NCI-H2227 (cell line): ENCODE measurements at regions not wholly inside any gene's neighbourhood (a gene's known extent, or its start where the extent isn't known, plus 50 kb on each side); places are given as distances from the start of the nearest gene placed in this dataset.
"Not testable (repeated sequence)": the region's sequence is repeated elsewhere in the genome, so short reads cannot be mapped to it uniquely, and the experiment has no call there.

Experiments
- DNase-seq: peaks from one replicate; lab custom pipeline; 2025; ENCODE audit not compliant: unreplicated experiment; lab: John Stamatoyannopoulos, UW

DNA sequence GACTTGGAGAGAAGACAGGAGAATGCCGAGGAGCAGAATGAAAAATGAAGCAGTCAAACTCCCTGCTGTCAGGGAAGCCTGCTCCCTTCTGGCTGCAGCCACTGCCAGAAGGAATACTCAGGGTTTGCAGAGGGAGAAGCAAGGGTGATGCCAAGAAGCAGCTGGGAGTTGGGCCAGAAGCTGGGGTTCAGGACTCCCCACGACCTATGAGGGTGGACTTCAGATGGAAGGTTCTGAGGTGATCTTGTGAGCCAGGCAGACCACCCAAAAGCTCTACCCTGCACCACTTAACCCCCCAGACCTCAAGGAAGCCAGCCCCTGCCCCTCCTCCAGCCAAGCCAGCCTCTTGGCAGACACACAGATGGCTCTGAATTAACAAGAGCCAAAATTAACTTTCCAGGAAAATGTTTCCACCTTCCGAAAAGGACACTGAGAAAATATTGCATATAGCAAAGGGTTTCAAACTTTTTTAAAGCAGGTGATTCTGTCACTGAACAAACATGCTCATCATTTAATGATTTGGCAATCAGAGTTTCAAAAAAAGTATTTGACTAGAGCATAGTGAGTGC, 126.0 kb upstream of the ERCC4 start:
- no peak for DNase-seq

DNA sequence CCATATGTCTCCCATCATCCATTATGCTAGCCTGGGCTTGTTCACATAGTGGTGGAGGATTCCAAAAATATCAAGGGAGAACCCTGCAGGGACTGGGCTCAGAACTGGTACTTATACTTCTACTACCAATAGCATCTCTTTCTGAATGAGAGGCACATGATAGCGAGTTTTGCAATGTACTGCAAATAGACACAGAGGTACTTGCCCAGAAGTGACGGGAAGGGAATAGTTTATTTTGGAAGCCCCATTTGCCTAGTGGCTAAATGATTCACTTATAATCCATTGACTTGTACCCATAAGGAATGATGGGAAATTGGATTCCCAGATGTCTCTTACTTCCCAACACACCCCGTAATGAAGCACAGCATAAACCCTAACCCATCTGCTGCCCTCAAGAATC, 124.8 kb upstream of the ERCC4 start:
- DNase-seq, result no peak

DNA sequence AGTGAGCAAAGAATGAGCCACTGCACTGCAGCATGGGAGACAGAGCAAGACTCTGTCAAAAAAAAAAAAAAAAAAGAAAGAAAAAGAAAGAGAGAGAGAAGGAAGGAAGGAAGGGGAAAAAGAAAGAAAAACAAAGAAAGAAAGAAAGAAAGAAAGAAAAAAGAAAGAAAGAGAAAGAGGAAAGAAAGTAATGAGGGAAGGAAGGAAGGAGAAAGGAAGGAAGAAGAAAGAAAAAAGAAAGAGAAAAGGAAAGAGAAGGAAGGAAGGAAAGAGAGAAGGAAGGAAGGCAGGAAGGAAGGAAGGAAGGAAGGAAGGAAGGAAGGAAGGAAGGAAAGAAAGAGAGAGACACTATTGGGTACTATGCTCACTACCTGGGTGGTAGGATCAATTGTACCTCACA, 122.2 kb upstream of the ERCC4 start:
- no peak for DNase-seq

DNA sequence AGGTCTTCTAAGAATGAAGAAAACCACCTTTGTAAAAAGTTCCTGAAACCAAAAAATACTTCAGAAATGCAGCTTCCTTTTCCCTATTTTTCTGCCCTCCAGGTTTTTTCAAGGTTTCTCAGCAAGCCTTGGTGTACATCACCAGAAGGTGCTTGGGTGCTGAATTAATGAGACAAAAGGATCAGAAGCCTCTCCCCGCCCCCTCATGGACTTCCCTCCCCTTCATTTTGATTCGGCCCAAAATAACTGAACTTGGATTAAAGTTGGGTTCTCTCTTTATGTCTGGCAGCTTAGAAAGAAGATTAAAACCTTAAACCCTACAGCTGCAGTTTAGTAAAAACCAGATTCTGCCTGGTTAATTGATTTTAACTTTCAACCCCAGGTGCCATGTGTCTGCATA, 121.7 kb upstream of the ERCC4 start:
- DNase-seq, result no peak

GRCh38 chr16:13803974-13804373, 116.0 kb upstream of the ERCC4 start:
- no peak for DNase-seq

GRCh38 chr16:13805951-13806350, 114.0 kb upstream of the ERCC4 start:
- no peak for DNase-seq

GRCh38 chr16:13806671-13807070, 113.3 kb upstream of the ERCC4 start:
- no peak for DNase-seq

- DNase-seq, result no peak
These were observed 111.9 kb upstream of the ERCC4 start for GRCh38 chr16:13808102-13808501.

DNA sequence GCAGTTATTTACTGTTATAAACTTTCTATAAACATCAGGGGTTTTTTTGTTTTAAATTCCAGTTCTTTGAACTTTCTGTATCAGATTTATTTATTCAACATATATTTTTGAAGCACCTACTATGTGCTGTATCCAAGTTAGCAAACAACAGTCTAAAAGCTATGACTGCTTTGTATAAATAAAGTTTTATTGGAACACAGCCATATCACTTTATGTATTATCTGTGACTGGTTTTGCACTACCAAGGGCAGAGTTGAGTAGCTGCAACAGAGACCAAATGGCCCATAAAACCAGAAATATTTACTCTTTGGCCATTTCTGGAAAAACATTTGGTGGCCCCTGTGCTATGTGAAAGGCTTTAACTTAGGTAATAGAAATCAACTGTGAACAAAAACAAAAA, 110.2 kb upstream of the ERCC4 start:
- DNase-seq, result no peak

GRCh38 chr16:13811834-13812233, 108.1 kb upstream of the ERCC4 start:
- no peak for DNase-seq

DNA sequence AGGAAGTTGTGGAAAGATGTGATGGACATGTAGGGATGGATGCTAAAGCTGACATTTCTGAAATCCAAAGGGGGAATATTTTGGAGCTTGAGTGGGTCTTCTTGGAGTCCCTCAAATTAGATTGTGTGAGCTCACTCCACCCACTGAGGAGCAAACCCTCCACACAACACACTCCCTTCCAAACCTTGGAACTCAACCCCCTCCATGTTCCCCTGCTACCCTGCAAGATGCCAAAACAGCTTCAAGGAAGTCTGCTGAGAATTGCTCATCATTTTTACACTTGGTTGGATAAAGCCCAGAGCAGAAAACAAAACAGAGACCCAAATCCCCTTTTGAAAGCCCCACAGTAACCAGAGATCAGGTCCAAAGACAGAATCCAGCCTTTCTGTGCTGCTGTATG, 103.3 kb upstream of the ERCC4 start:
- DNase-seq, result no peak

DNA sequence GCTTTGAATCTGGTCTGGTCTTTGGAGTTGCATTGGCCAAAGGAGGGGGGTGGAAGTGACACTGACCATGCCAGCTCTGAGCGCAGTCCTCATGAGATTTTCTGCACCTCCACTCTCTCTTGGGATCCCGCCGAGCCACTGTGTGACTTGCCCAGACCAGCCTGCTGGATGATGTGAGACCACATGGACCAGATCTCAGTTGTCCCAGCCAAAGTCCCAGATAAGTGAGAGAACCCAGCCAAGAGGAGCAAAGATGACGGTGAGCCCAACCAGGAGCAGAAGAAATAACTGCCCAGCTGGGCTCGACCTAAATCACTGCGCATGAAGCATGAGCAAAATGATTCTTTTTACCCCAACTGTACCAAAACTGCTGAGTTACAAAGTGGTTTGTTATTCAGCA, 96.5 kb upstream of the ERCC4 start:
- no peak for DNase-seq

DNA sequence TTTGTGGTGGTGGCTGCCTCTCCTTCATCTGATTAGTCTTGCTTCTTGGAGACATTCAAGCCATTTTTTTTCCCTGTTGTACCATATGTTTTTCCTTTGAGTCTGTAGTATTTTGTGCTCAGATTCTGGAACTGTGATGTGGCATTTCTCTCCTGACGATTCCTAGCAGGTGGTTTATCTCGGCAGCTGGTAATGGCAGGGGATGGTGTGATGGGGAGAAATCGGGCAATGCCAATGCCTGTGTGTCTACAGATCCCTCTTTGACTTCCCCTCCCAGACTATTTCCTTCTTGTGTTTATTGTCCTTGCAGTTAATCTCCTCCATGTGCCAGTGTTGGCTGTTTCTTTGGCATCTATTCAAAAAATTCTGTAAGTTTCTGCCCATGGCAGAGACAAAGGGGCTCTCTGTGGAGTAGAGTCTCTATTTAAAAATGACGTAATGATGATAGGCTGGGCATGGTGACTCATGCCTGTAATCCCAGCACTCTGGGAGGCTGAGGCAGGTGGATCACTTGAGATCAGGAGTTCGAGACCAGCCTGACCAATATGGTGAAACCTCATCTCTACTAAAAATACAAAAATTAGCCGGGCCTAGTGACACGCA, 90.2 kb upstream of the ERCC4 start:
- DNase-seq, result no peak

DNA sequence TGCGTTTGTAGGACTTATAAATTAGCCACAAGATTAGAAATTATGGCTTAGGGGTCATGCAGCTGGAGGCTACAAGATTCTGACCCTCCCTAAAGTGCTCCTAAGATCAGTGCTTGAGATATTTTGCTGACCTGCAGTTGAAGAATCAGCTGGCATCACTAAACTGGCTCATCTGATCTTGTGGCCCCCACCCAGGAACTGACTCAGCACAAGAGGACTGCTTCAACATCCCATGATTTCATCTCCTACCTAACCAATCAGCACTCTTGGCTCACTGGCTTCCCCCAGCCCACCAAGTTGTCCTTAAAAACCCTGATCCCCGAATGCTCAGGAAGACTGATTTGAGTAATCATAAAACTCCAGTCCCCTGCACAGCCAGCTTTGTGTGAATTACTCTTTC, 86.4 kb upstream of the ERCC4 start:
- DNase-seq, result no peak

- DNase-seq, result no peak
These were observed 84.6 kb upstream of the ERCC4 start for GRCh38 chr16:13835387-13835786.

GRCh38 chr16:13835935-13836730, 83.8 kb upstream of the ERCC4 start:
- DNase-seq, result no peak

DNA sequence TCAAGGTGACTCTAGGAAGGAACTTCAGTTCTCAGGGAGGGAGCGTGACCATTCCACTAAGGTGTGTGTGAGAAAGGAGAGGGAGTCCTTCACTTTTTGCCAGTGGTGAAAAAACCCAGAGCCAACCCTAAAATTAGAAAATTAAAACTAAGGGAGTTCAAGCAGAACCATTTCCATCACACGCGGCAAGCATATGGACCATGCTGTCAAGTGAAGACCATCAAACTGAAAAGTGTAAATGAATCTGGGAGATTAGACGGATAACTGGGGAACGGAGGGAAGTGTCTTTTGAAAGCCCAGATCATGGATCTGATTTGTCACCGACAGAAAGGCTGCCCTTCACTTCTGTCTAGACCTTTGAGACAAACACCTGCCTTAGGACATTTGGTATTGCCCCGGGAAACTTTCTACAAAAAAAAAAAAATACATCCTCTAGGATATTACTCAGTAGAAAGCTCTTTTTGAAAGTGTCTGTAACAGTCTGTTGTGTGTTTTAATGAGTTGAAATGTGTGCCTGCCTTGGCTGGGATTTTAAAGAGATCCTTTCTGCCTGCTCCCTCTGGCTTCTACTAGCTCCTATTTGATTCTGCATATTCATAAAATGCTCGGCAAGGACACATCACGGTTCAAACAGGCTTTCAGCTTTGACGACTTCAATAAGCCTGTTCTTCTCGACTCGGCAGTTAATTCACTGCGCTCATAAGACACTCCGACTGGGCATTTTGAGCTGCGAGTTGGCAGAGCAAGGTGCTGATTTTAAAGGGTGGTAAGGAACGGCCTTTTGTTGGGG, 81.4 kb upstream of the ERCC4 start:
- no peak for DNase-seq

- no peak for DNase-seq
These were observed 80.4 kb upstream of the ERCC4 start for GRCh38 chr16:13839577-13839976.

- DNase-seq, result no peak
These were observed 74.7 kb upstream of the ERCC4 start for GRCh38 chr16:13845232-13845631.

GRCh38 chr16:13848795-13849194, 71.2 kb upstream of the ERCC4 start:
- no peak for DNase-seq

- DNase-seq, result not testable (repeated sequence)
These were observed 69.8 kb upstream of the ERCC4 start for GRCh38 chr16:13850173-13850572.

DNA sequence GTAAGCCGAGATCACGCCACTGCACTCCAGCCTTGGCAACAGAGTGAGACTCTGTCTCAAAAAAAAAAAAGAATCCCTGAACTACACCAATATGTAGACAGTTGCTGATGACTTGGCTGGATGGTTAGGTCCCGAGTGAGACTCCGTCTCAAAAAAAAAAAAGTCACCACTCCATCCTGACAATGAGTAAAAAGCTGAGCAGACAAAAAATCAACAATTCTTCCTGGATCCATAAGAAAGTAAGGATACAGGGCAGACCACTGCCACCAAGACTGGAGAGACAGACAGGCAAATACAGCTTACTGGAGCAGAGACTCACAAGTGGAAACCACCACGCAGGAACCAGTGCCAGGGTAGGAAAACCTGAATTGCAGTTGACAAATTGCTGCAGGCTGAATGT, 67.1 kb upstream of the ERCC4 start:
- DNase-seq, result no peak
